Ovary (tissue), 7 donors: ENCODE measurements at regions not wholly inside any gene's neighbourhood (a gene's known extent, or its start where the extent isn't known, plus 50 kb on each side); places are given as distances from the start of the nearest gene placed in this dataset.

ENCODE experiments used
- DNase-seq, 5 donors: peaks; one replicate each; pipeline ENCODE4 v3.0.0-alpha.2; 2019 to 2020
- H3K27ac ChIP-seq, 2 donors: fragments of 200-600 bp; one replicate each; pipeline versions ENCODE4 v1.5.1 to v1.8.0; 2019 to 2022
- H3K27me3 ChIP-seq: fragments of 200-600 bp; one replicate; pipeline ENCODE4 v1.8.0; 2022
- H3K36me3 ChIP-seq: fragments of 200-600 bp; sonication (generic); one replicate; pipeline ENCODE4 v1.5.1; 2019
- H3K4me1 ChIP-seq: one replicate; pipeline ENCODE4 v1.8.1; 2013; ENCODE audit warnings: mild to moderate bottlenecking, moderate library complexity; ENCODE audit not compliant: insufficient read depth
- H3K4me3 ChIP-seq: fragments of 200-600 bp; sonication (generic); one replicate; pipeline ENCODE4 v1.5.1; 2017
- H3K9me3 ChIP-seq, 2 donors: fragments of 200-600 bp in 1 of 2; sonication (generic) in 1 of 2; one replicate each; pipeline versions ENCODE4 v1.5.1 to v1.8.1; 2013 to 2019; ENCODE audit warnings: mild to moderate bottlenecking in 1 of 2, moderate library complexity in 1 of 2
- CTCF ChIP-seq, 3 donors: fragments of 450-650 bp in 2 of 3; fragments of 200-600 bp in 1 of 3; IDR thresholded peaks; one replicate each; pipeline versions ENCODE4 v1.5.1 to v1.8.0; 2016 to 2022; ENCODE audit warnings: antibody characterized with exemption in 3 of 3, mild to moderate bottlenecking in 1 of 3
- EP300 ChIP-seq: sonication (generic); formaldehyde crosslinking; IDR thresholded peaks from one replicate; pipeline ENCODE4 v1.6.1; 2017; ENCODE audit warnings: antibody characterized with exemption
- POLR2A ChIP-seq: fragments of 450-650 bp; IDR thresholded peaks from one replicate; pipeline ENCODE4 v1.6.1; 2017; ENCODE audit warnings: antibody characterized with exemption, mild to moderate bottlenecking, moderate library complexity
- WGBS, 3 donors: extraction: QIAGEN DNeasy Blood & Tissue Kit in 1 of 3; methylation state at CpG; one replicate each; pipeline versions ENCODE4 v1.1.5 to v1.1.7; 2013 to 2017; 5-methylcytosine and 5-hydroxymethylcytosine counted together
- intact Hi-C, 4 donors: fragments of 100-400 bp; cut with DNase I; formaldehyde crosslinking; loops; one replicate each; pipeline versions ENCODE4 v1.11.0 to v1.15.1; 2022 to 2023
- donor health status: DM: no; HTN: no; CAD: no; lungs with moderate emphysema.
- donor health status: DM: no; HTN: no; CAD: no.
- donor health status: Bipolar disorder and iron deficiency.
- donor health status: DM: no; HTN: no; CAD: no.
- donor health status: DM: yes; HTN: yes; CAD: no.

- Histone ChIP-seq H3K27ac (no peak overlapping the region), H3K27me3 (no peaks in the 10 kb centered on the region), H3K4me1 (no peaks in the 10 kb centered on the region), H3K9me3 (no peaks in the 10 kb centered on the region), H3K36me3 (no peaks in the 10 kb centered on the region), H3K4me3 (no peak overlapping the region)
- no peak for TF ChIP-seq POLR2A
- TF ChIP-seq CTCF (IDR thresholded peaks at IDR 0.05), result no peak
- TF ChIP-seq EP300, result no peak
- 83 to 91% (median 83%) methylated on average over 5 of the region's 5 CpGs for WGBS, 3 donors
- DNase-seq, result no peak
- intact Hi-C loops, result no loop called here
These were observed 200.8 kb downstream of the VRK1 start for GRCh38 chr14:96997996-96998395.

- 69 to 93% (median 79%) methylated on average over 1 of the region's 1 CpG for WGBS, 3 donors
- Histone ChIP-seq H3K9me3 (no peaks in the 10 kb centered on the region), H3K27ac (no peak overlapping the region), H3K27me3 (no peaks in the 10 kb centered on the region), H3K4me3 (no peak overlapping the region), H3K36me3 (no peaks in the 10 kb centered on the region), H3K4me1 (no peaks in the 10 kb centered on the region)
- no peak for DNase-seq
- intact Hi-C loops, result no loop called here
- no peak for TF ChIP-seq POLR2A
These were observed 202.5 kb downstream of the VRK1 start for GRCh38 chr14:96999654-97000155.

- no peak overlapping the region for H3K27ac ChIP-seq
- WGBS, 3 donors, result 79 to 95% (median 89%) methylated on average over 7 of the region's 7 CpGs
- DNase-seq, result no peak
These were observed 205.3 kb downstream of the VRK1 start for GRCh38 chr14:97002454-97002853.

GRCh38 chr14:97005934-97006333, 208.8 kb downstream of the VRK1 start:
- TF ChIP-seq CTCF (IDR thresholded peaks at IDR 0.05) (no peak), EP300 (no peak), POLR2A (no peak)
- H3K4me3 ChIP-seq, result no peak overlapping the region
- intact Hi-C loops, result no loop called here
- no peaks in the 10 kb centered on the region for H3K9me3 ChIP-seq
- DNase-seq, result no peak
- no peaks in the 10 kb centered on the region for H3K36me3 ChIP-seq
- H3K27me3 ChIP-seq, result no peaks in the 10 kb centered on the region
- no peaks in the 10 kb centered on the region for H3K4me1 ChIP-seq
- 63 to 76% (median 65%) methylated on average over 7 of the region's 7 CpGs for WGBS, 3 donors
- no peak overlapping the region for H3K27ac ChIP-seq

More at GRCh38 chr14:97002454-97002853, 205.3 kb downstream of the VRK1 start:
- Histone ChIP-seq H3K9me3 (no peaks in the 10 kb centered on the region), H3K36me3 (no peaks in the 10 kb centered on the region), H3K27me3 (no peaks in the 10 kb centered on the region), H3K4me1 (no peaks in the 10 kb centered on the region), H3K4me3 (no peak overlapping the region)
- TF ChIP-seq POLR2A (no peak), EP300 (no peak), CTCF (IDR thresholded peaks at IDR 0.05) (no peak)
- intact Hi-C loops, result no loop called here

- no peaks in the 10 kb centered on the region for H3K9me3 ChIP-seq
- intact Hi-C loops, result no loop called here
- no peaks in the 10 kb centered on the region for H3K36me3 ChIP-seq
- H3K4me3 ChIP-seq, result no peak overlapping the region
- TF ChIP-seq EP300 (no peak), CTCF (IDR thresholded peaks at IDR 0.05) (no peak), POLR2A (no peak)
- WGBS, 3 donors, result 59 to 66% (median 60%) methylated on average over 8 of the region's 8 CpGs
- no peak for DNase-seq
- no peak overlapping the region for H3K27ac ChIP-seq
- H3K27me3 ChIP-seq, result no peaks in the 10 kb centered on the region
- H3K4me1 ChIP-seq, result no peaks in the 10 kb centered on the region
These were observed 213.4 kb downstream of the VRK1 start for GRCh38 chr14:97010491-97011160.
